COLO668 (cell line): ENCODE measurements at regions not wholly inside any gene's neighbourhood (a gene's known extent, or its start where the extent isn't known, plus 50 kb on each side); places are given as distances from the start of the nearest gene placed in this dataset.
"Not testable (repeated sequence)": the region's sequence is repeated elsewhere in the genome, so short reads cannot be mapped to it uniquely, and the experiment has no call there.

Experiments used
- DNase-seq: peaks from one replicate; lab custom pipeline; 2025; ENCODE audit not compliant: unreplicated experiment; lab: John Stamatoyannopoulos, UW

GRCh38 chr1:229907884-229908638, 159.0 kb upstream of the GALNT2 start:
- DNase-seq, result no peak

- no peak for DNase-seq
Observed at GRCh38 chr1:229908689-229909088, 158.3 kb upstream of the GALNT2 start.

- DNase-seq, result no peak
Observed at GRCh38 chr1:229913489-229913888, 153.5 kb upstream of the GALNT2 start.

- not testable (repeated sequence) for DNase-seq
Observed at GRCh38 chr1:229919488-229919887, 147.6 kb upstream of the GALNT2 start.

GRCh38 chr1:229920683-229921082, 146.4 kb upstream of the GALNT2 start:
- DNase-seq, result no peak

- DNase-seq, result no peak
Observed at GRCh38 chr1:229922249-229922648, 144.8 kb upstream of the GALNT2 start.

GRCh38 chr1:229924639-229925038, 142.4 kb upstream of the GALNT2 start:
- no peak for DNase-seq

GRCh38 chr1:229928767-229929166, 138.3 kb upstream of the GALNT2 start:
- DNase-seq, result no peak

- DNase-seq, result not testable (repeated sequence)
Observed at GRCh38 chr1:229931751-229932150, 135.3 kb upstream of the GALNT2 start.

GRCh38 chr1:229935157-229935556, 131.9 kb upstream of the GALNT2 start:
- DNase-seq, result not testable (repeated sequence)

GRCh38 chr1:229938551-229938950, 128.5 kb upstream of the GALNT2 start:
- no peak for DNase-seq

GRCh38 chr1:229940684-229941083, 126.4 kb upstream of the GALNT2 start:
- DNase-seq, result no peak

- no peak for DNase-seq
Observed at GRCh38 chr1:229941160-229941559, 125.9 kb upstream of the GALNT2 start.

GRCh38 chr1:229941831-229942230, 125.2 kb upstream of the GALNT2 start:
- no peak for DNase-seq

GRCh38 chr1:229942501-229942900, 124.5 kb upstream of the GALNT2 start:
- peak; percentile 29 for DNase-seq

GRCh38 chr1:229943148-229943714, 123.8 kb upstream of the GALNT2 start:
- DNase-seq, result no peak

GRCh38 chr1:229943988-229944743, 122.9 kb upstream of the GALNT2 start:
- DNase-seq, result no peak

- no peak for DNase-seq
Observed at GRCh38 chr1:229945795-229946194, 121.2 kb upstream of the GALNT2 start.

GRCh38 chr1:229947968-229948367, 119.1 kb upstream of the GALNT2 start:
- DNase-seq, result no peak

GRCh38 chr1:229948438-229948837, 118.6 kb upstream of the GALNT2 start:
- DNase-seq, result no peak

GRCh38 chr1:229949500-229949899, 117.5 kb upstream of the GALNT2 start:
- DNase-seq, result no peak

- no peak for DNase-seq
Observed at GRCh38 chr1:229950020-229950419, 117.0 kb upstream of the GALNT2 start.
